GM12878 (cell line): ENCODE measurements at regions not wholly inside any gene's neighbourhood (a gene's known extent, or its start where the extent isn't known, plus 50 kb on each side); places are given as distances from the start of the nearest gene placed in this dataset.

Experiments
- ATAC-seq: fragments of 200-7000 bp; cut with Tn5 transposase; 3 replicates; pipeline ENCODE4 v1.9.1; 2020; ENCODE audit warnings: mild to moderate bottlenecking, moderate library complexity
- BruUV-seq: library from RNA; stranded (reverse); fragments of 400-500 nt; replicated peaks from 2 replicates; lab custom pipeline; 2021; lab: Mats Ljungman, UMichigan
- CTCF ChIA-PET: fragments of 300-600 bp; sonication (Branson Sonifier 250); formaldehyde crosslinking; extraction: SDS; loops from one replicate; lab custom pipeline; 2021; ENCODE audit warnings: inconsistent platforms; lab: Yijun Ruan, JAX
- POLR2A ChIA-PET: fragments of 350-600 bp; formaldehyde crosslinking; extraction: SDS; loops from one replicate; lab custom pipeline; 2021; ENCODE audit warnings: inconsistent platforms; lab: Charles Lee
- RAD21 ChIA-PET: fragments of 300-600 bp; sonication (Branson Sonifier 250); formaldehyde crosslinking; loops from one replicate; lab custom pipeline; 2023; ENCODE audit warnings: antibody characterized with exemption; ENCODE audit not compliant: unreplicated experiment; lab: Charles Lee
- SMC1A ChIA-PET: fragments of 300-600 bp; sonication (Branson Sonifier 250); formaldehyde crosslinking; loops from one replicate; lab custom pipeline; 2023; ENCODE audit not compliant: unreplicated experiment, uncharacterized antibody; lab: Charles Lee
- DNase-seq: peaks from one replicate; pipeline ENCODE4 v3.0.0-alpha.2; 2011; ENCODE audit warnings: low read depth, low spot score
- FAIRE-seq: peaks from 3 replicates; lab custom pipeline; 2011; peaks lifted over from hg19 to GRCh38; lab: Jason Lieb, UNC
- H2AFZ ChIP-seq: 2 replicates; pipeline ENCODE4 v1.6.0; 2011; ENCODE audit warnings: low read depth, low read length, control low read depth; ENCODE audit not compliant: control insufficient read depth
- H3K27ac ChIP-seq: 2 replicates; pipeline ENCODE4 v1.5.1; 2011; ENCODE audit warnings: control low read depth; ENCODE audit not compliant: control insufficient read depth, insufficient read depth
- H3K27me3 ChIP-seq, 2 experiments: replicated peaks in 1 of 2; 2 replicates each; pipeline versions ENCODE4 v1.6.0 to v1.6.1; 2011; ENCODE audit warnings: low read length in 1 of 2; ENCODE audit not compliant: control insufficient read depth in 2 of 2, insufficient read depth in 2 of 2
- H3K36me3 ChIP-seq, 2 experiments: 2 replicates each; pipeline ENCODE4 v1.5.1; 2011; ENCODE audit warnings: low read length in 1 of 2; ENCODE audit not compliant: control insufficient read depth in 2 of 2, insufficient read depth in 2 of 2
- H3K4me1 ChIP-seq: 2 replicates; pipeline ENCODE4 v1.6.1; 2011; ENCODE audit warnings: mild to moderate bottlenecking, low read length, moderate library complexity, mixed read lengths; ENCODE audit not compliant: control insufficient read depth, insufficient read depth
- H3K4me2 ChIP-seq: 2 replicates; pipeline ENCODE4 v1.6.0; 2011; ENCODE audit warnings: control low read depth; ENCODE audit not compliant: control insufficient read depth, insufficient read depth
- H3K4me3 ChIP-seq: fragments of 200-600 bp; sonication (generic); 2 replicates; pipeline ENCODE4 v1.5.1; 2016
- H3K79me2 ChIP-seq: 2 replicates; pipeline ENCODE4 v1.6.0; 2011; ENCODE audit warnings: low read length; ENCODE audit not compliant: control insufficient read depth, insufficient read depth
- H3K9ac ChIP-seq: 2 replicates; pipeline ENCODE4 v1.8.0; 2011; ENCODE audit warnings: low read length, control low read depth, mixed read lengths; ENCODE audit not compliant: control insufficient read depth, insufficient read depth
- H3K9me3 ChIP-seq: replicated peaks from 3 replicates; pipeline ENCODE4 v1.5.1; 2011; ENCODE audit warnings: mild to moderate bottlenecking, low read length; ENCODE audit not compliant: control insufficient read depth, insufficient read depth
- H4K20me1 ChIP-seq: 2 replicates; pipeline ENCODE4 v1.6.0; 2011; ENCODE audit not compliant: control insufficient read depth, insufficient read depth
- CEBPZ ChIP-seq: fragments of 150-350 bp; IDR thresholded peaks from 2 replicates; pipeline ENCODE4 v1.6.1; 2016; ENCODE audit warnings: low read depth, low read length
- EGR1 ChIP-seq, 2 experiments: IDR thresholded peaks; 1 replicate in 1 of 2; 2 replicates in 1 of 2; pipeline ENCODE4 v1.6.1; 2011 to 2012; ENCODE audit warnings: low read depth in 2 of 2, low read length in 2 of 2, borderline replicate concordance in 1 of 2, mild to moderate bottlenecking in 1 of 2, moderate library complexity in 1 of 2
- HDGF ChIP-seq: fragments of 450-650 bp; IDR thresholded peaks from 2 replicates; pipeline ENCODE4 v1.6.1; 2016; ENCODE audit warnings: antibody characterized with exemption
- PRDM15 ChIP-seq: fragments of 450-650 bp; formaldehyde crosslinking; IDR thresholded peaks from 2 replicates; pipeline ENCODE4 v1.4.0; 2020; ENCODE audit warnings: mild to moderate bottlenecking, moderate library complexity
- RB1 ChIP-seq: fragments of 450-650 bp; formaldehyde crosslinking; IDR thresholded peaks from 2 replicates; pipeline ENCODE4 v1.6.1; 2017; ENCODE audit warnings: mild to moderate bottlenecking, borderline replicate concordance
- SPI1 ChIP-seq: IDR thresholded peaks from 2 replicates; pipeline ENCODE4 v1.6.1; 2011; ENCODE audit warnings: low read depth, mild to moderate bottlenecking, low read length, moderate library complexity, borderline replicate concordance; ENCODE audit not compliant: insufficient read depth
- YY1 ChIP-seq: IDR thresholded peaks from 2 replicates; pipeline ENCODE4 v1.6.1; 2011; ENCODE audit warnings: low read depth, mild to moderate bottlenecking, low read length
- WGBS: methylation state at CpG from one replicate; pipeline ENCODE4 v1.1.6; 2016; ENCODE audit warnings: low lambda C conversion rate; ENCODE audit not compliant: insufficient replicate concordance, insufficient coverage; ENCODE audit errors: missing lambda C conversion rate; 5-methylcytosine and 5-hydroxymethylcytosine counted together
- in situ Hi-C: fragments of 300-500 bp; cut with MboI; formaldehyde crosslinking; loops from 9 replicates; pipeline ENCODE4 v1.14.3; 2018; ENCODE audit warnings: mixed read lengths
- intact Hi-C: fragments of 100-400 bp; cut with micrococcal nuclease; formaldehyde crosslinking; loops from one replicate; pipeline ENCODE4 v1.14.2; 2022; ENCODE audit not compliant: unreplicated experiment

- Histone ChIP-seq H3K9me3 (no peaks in the 10 kb centered on the region), H3K27me3 (no peaks in the 10 kb centered on the region), H4K20me1 (no peaks in the 10 kb centered on the region), H3K4me2 (no peak overlapping the region), H3K79me2 (no peaks in the 10 kb centered on the region), H3K36me3 (no peaks in the 10 kb centered on the region), H3K4me1 (no peaks in the 10 kb centered on the region), H3K27ac (no peak overlapping the region), H2AFZ (no peak overlapping the region), H3K9ac (no peak overlapping the region), H3K4me3 (no peak overlapping the region)
- TF ChIP-seq CEBPZ, result no peak
- ChIA-PET CTCF (no interaction called here), SMC1A (no interaction called here), POLR2A (no interaction called here), RAD21 (no interaction called here)
- in situ Hi-C loops (no loop called here), intact Hi-C loops (no loop called here)
- FAIRE-seq, result no peak
- DNase-seq, result no peak
- no peak for ATAC-seq
- no TSS peak for BruUV-seq
- 0% methylated on average over 1 of the region's 1 CpG for WGBS
Observed at GRCh38 chr7:124692425-124692824, 73.2 kb downstream of the GPR37 start.

- RAD21 ChIA-PET, result no interaction called here
- in situ Hi-C loops (no loop called here), intact Hi-C loops (no loop called here)
- Histone ChIP-seq H3K27me3 (no peaks in the 10 kb centered on the region), H3K9ac (no peak overlapping the region), H3K9me3 (no peaks in the 10 kb centered on the region), H3K4me2 (no peak overlapping the region), H3K36me3 (no peaks in the 10 kb centered on the region), H2AFZ (no peak overlapping the region), H4K20me1 (no peaks in the 10 kb centered on the region), H3K79me2 (no peaks in the 10 kb centered on the region), H3K4me3 (no peak overlapping the region), H3K4me1 (no peaks in the 10 kb centered on the region), H3K27ac (no peak overlapping the region)
- ATAC-seq (no peak), DNase-seq (no peak), FAIRE-seq (no peak)
- no TSS peak for BruUV-seq
- POLR2A ChIA-PET, result no interaction called here
- CTCF ChIA-PET, result interaction anchor here (0.5 kb wide), 1 partner anchor 294 kb away, joined by 6 read pairs; no protein-coding TSS in a partner anchor
- SMC1A ChIA-PET, result no interaction called here
- TF ChIP-seq HDGF (no peak), PRDM15 (CRISPR knock-in tag) (no peak), YY1 (no peak), SPI1 (no peak), RB1 (no peak), EGR1 (IDR thresholded peaks at IDR 0.05; ENCODE audit: borderline replicate concordance in 1 of 2, low read depth in 2 of 2, low read length in 2 of 2) (no peak)
Observed at GRCh38 chr7:124690840-124691239, 74.8 kb downstream of the GPR37 start.
